GM12801 (cell line): ENCODE measurements at regions not wholly inside any gene's neighbourhood (a gene's known extent, or its start where the extent isn't known, plus 50 kb on each side); places are given as distances from the start of the nearest gene placed in this dataset.

Source experiments
- CTCF ChIP-seq: IDR thresholded peaks from one replicate; pipeline ENCODE4 v1.5.1; 2011; ENCODE audit warnings: control low read depth; ENCODE audit not compliant: insufficient read length; ENCODE audit errors: extremely low read depth

GRCh38 chr12:125351788-125352187 lies 286.6 kb downstream of the AACS start:
- no peak for TF ChIP-seq CTCF

- TF ChIP-seq CTCF = no peak
These were observed 288.6 kb downstream of the AACS start for GRCh38 chr12:125353871-125354270.

- no peak for TF ChIP-seq CTCF
These were observed 290.4 kb downstream of the AACS start for GRCh38 chr12:125355614-125356013.

- no peak for TF ChIP-seq CTCF
These were observed 290.9 kb downstream of the AACS start for GRCh38 chr12:125356111-125356510.

GRCh38 chr12:125357561-125357960 lies 292.3 kb downstream of the AACS start:
- TF ChIP-seq CTCF = no peak

- no peak for TF ChIP-seq CTCF
These were observed 295.3 kb downstream of the AACS start for GRCh38 chr12:125360540-125360939.

GRCh38 chr12:125371033-125371432 lies 305.8 kb downstream of the AACS start:
- no peak for TF ChIP-seq CTCF

- TF ChIP-seq CTCF = no peak
These were observed 306.9 kb downstream of the AACS start for GRCh38 chr12:125372085-125372484.
